Caki2 (cell line): ENCODE measurements at regions not wholly inside any gene's neighbourhood (a gene's known extent, or its start where the extent isn't known, plus 50 kb on each side); places are given as distances from the start of the nearest gene placed in this dataset.

Experiments used
- DNase-seq: peaks from one replicate; pipeline ENCODE4 v3.0.0-alpha.2; 2015; ENCODE audit warnings: low read depth
- in situ Hi-C: cut with HindIII; loops from 2 replicates; pipeline ENCODE4 v1.10.0; 2016; ENCODE audit warnings: low sequenced_read_pairs, low pct_unique_long_range_greater_than_20kb, mixed read lengths

- in situ Hi-C loops = no loop called here
- no peak for DNase-seq
Observed at GRCh38 chr21:28832013-28832714, 160.5 kb downstream of the LTN1 start.

- in situ Hi-C loops = no loop called here
- DNase-seq = no peak
Observed at GRCh38 chr21:28828981-28829380, 163.7 kb downstream of the LTN1 start.

GRCh38 chr21:28828021-28828420 lies 164.7 kb downstream of the LTN1 start:
- in situ Hi-C loops = no loop called here
- no peak for DNase-seq

- DNase-seq = no peak
- in situ Hi-C loops = no loop called here
Observed at GRCh38 chr21:28827422-28827821, 165.3 kb downstream of the LTN1 start.

GRCh38 chr21:28826569-28826968 lies 166.1 kb downstream of the LTN1 start:
- in situ Hi-C loops = no loop called here
- no peak for DNase-seq

- DNase-seq = no peak
- in situ Hi-C loops = no loop called here
Observed at GRCh38 chr21:28826021-28826420, 166.7 kb downstream of the LTN1 start.

- in situ Hi-C loops = no loop called here
- DNase-seq = no peak
Observed at GRCh38 chr21:28823429-28823828, 169.2 kb downstream of the LTN1 start.

- DNase-seq = no peak
- in situ Hi-C loops = no loop called here
Observed at GRCh38 chr21:28822486-28823335, 170.0 kb downstream of the LTN1 start.

GRCh38 chr21:28822123-28822399 lies 170.6 kb downstream of the LTN1 start:
- in situ Hi-C loops = no loop called here
- DNase-seq = no peak

GRCh38 chr21:28821276-28822122 lies 171.2 kb downstream of the LTN1 start:
- no peak for DNase-seq
- in situ Hi-C loops = no loop called here

GRCh38 chr21:28818663-28819278 lies 173.9 kb downstream of the LTN1 start:
- in situ Hi-C loops = no loop called here
- no peak for DNase-seq

- DNase-seq = no peak
- in situ Hi-C loops = no loop called here
Observed at GRCh38 chr21:28817871-28818270, 174.8 kb downstream of the LTN1 start.

GRCh38 chr21:28811860-28812259 lies 180.8 kb downstream of the LTN1 start:
- in situ Hi-C loops = no loop called here
- no peak for DNase-seq

GRCh38 chr21:28810826-28811524 lies 181.7 kb downstream of the LTN1 start:
- in situ Hi-C loops = no loop called here
- DNase-seq = no peak

GRCh38 chr21:28805885-28806284 lies 186.8 kb downstream of the LTN1 start:
- in situ Hi-C loops = no loop called here
- DNase-seq = no peak

- DNase-seq = no peak
- in situ Hi-C loops = no loop called here
Observed at GRCh38 chr21:28804089-28804670, 188.5 kb downstream of the LTN1 start.

GRCh38 chr21:28801906-28802305 lies 190.8 kb downstream of the LTN1 start:
- in situ Hi-C loops = no loop called here

GRCh38 chr21:28799926-28800325 lies 192.8 kb downstream of the LTN1 start:
- in situ Hi-C loops = no loop called here
- DNase-seq = no peak

More at GRCh38 chr21:28801906-28802305, 190.8 kb downstream of the LTN1 start:
- DNase-seq = no peak
